ENCODE measurements at regions not wholly inside any gene's neighbourhood (a gene's known extent, or its start where the extent isn't known, plus 50 kb on each side); places are given as distances from the start of the nearest gene placed in this dataset.

- no peaks in the 10 kb centered on the region for H3K27me3 ChIP-seq (ENCODE audit: control insufficient read depth, insufficient read depth, low read length)
- H3K36me3 ChIP-seq (replicated peaks; ENCODE audit: control insufficient read depth, insufficient read depth, low read length) = no peaks in the 10 kb centered on the region
- DNase-seq = no peak
Measured at GRCh38 chr6:163913045-163913444, 498.5 kb downstream of the QKI start.

GRCh38 chr6:163906006-163906710, 491.6 kb downstream of the QKI start:
- DNase-seq = no peak
- Histone ChIP-seq H3K27me3 (ENCODE audit: control insufficient read depth, insufficient read depth, low read length) (no peaks in the 10 kb centered on the region), H3K36me3 (replicated peaks; ENCODE audit: control insufficient read depth, insufficient read depth, low read length) (no peaks in the 10 kb centered on the region), H3K4me3 (ENCODE audit: insufficient read depth, low read depth, low read length) (no peak overlapping the region)

More at GRCh38 chr6:163913045-163913444, 498.5 kb downstream of the QKI start:
- no peak overlapping the region for H3K4me3 ChIP-seq (ENCODE audit: insufficient read depth, low read depth, low read length)

GRCh38 chr6:163904186-163904585, 489.7 kb downstream of the QKI start:
- DNase-seq = no peak
- H3K36me3 ChIP-seq (replicated peaks; ENCODE audit: control insufficient read depth, insufficient read depth, low read length) = no peaks in the 10 kb centered on the region
- no peak overlapping the region for H3K4me3 ChIP-seq (ENCODE audit: insufficient read depth, low read depth, low read length)
- no peaks in the 10 kb centered on the region for H3K27me3 ChIP-seq (ENCODE audit: control insufficient read depth, insufficient read depth, low read length)

GRCh38 chr6:163903541-163903940, 489.0 kb downstream of the QKI start:
- no peak for DNase-seq
- no peak overlapping the region for H3K4me3 ChIP-seq (ENCODE audit: insufficient read depth, low read depth, low read length)
- no peaks in the 10 kb centered on the region for H3K27me3 ChIP-seq (ENCODE audit: control insufficient read depth, insufficient read depth, low read length)
- H3K36me3 ChIP-seq (replicated peaks; ENCODE audit: control insufficient read depth, insufficient read depth, low read length) = no peaks in the 10 kb centered on the region

- DNase-seq = no peak
- no peaks in the 10 kb centered on the region for H3K36me3 ChIP-seq (replicated peaks; ENCODE audit: control insufficient read depth, insufficient read depth, low read length)
- H3K27me3 ChIP-seq (ENCODE audit: control insufficient read depth, insufficient read depth, low read length) = no peaks in the 10 kb centered on the region
- H3K4me3 ChIP-seq (ENCODE audit: insufficient read depth, low read depth, low read length) = no peak overlapping the region
Measured at GRCh38 chr6:163902993-163903392, 488.5 kb downstream of the QKI start.

- DNase-seq = no peak
- H3K27me3 ChIP-seq (ENCODE audit: control insufficient read depth, insufficient read depth, low read length) = no peaks in the 10 kb centered on the region
- H3K36me3 ChIP-seq (replicated peaks; ENCODE audit: control insufficient read depth, insufficient read depth, low read length) = no peaks in the 10 kb centered on the region
- no peak overlapping the region for H3K4me3 ChIP-seq (ENCODE audit: insufficient read depth, low read depth, low read length)
Measured at GRCh38 chr6:163901681-163902080, 487.2 kb downstream of the QKI start.

- Histone ChIP-seq H3K4me3 (ENCODE audit: insufficient read depth, low read depth, low read length) (no peak overlapping the region), H3K36me3 (replicated peaks; ENCODE audit: control insufficient read depth, insufficient read depth, low read length) (no peaks in the 10 kb centered on the region), H3K27me3 (ENCODE audit: control insufficient read depth, insufficient read depth, low read length) (no peaks in the 10 kb centered on the region)
- DNase-seq = no peak
Measured at GRCh38 chr6:163900570-163900969, 486.1 kb downstream of the QKI start.

GRCh38 chr6:163897669-163898068, 483.2 kb downstream of the QKI start:
- Histone ChIP-seq H3K36me3 (replicated peaks; ENCODE audit: control insufficient read depth, insufficient read depth, low read length) (no peaks in the 10 kb centered on the region), H3K27me3 (ENCODE audit: control insufficient read depth, insufficient read depth, low read length) (no peaks in the 10 kb centered on the region), H3K4me3 (ENCODE audit: insufficient read depth, low read depth, low read length) (no peak overlapping the region)
- DNase-seq = no peak

- Histone ChIP-seq H3K36me3 (replicated peaks; ENCODE audit: control insufficient read depth, insufficient read depth, low read length) (no peaks in the 10 kb centered on the region), H3K27me3 (ENCODE audit: control insufficient read depth, insufficient read depth, low read length) (no peaks in the 10 kb centered on the region), H3K4me3 (ENCODE audit: insufficient read depth, low read depth, low read length) (no peak overlapping the region)
- no peak for DNase-seq
Measured at GRCh38 chr6:163897030-163897429, 482.5 kb downstream of the QKI start.

GRCh38 chr6:163895162-163895561, 480.6 kb downstream of the QKI start:
- no peaks in the 10 kb centered on the region for H3K36me3 ChIP-seq (replicated peaks; ENCODE audit: control insufficient read depth, insufficient read depth, low read length)
- H3K4me3 ChIP-seq (ENCODE audit: insufficient read depth, low read depth, low read length) = no peak overlapping the region
- no peaks in the 10 kb centered on the region for H3K27me3 ChIP-seq (ENCODE audit: control insufficient read depth, insufficient read depth, low read length)
- no peak for DNase-seq

- Histone ChIP-seq H3K27me3 (ENCODE audit: control insufficient read depth, insufficient read depth, low read length) (no peaks in the 10 kb centered on the region), H3K4me3 (ENCODE audit: insufficient read depth, low read depth, low read length) (no peak overlapping the region), H3K36me3 (replicated peaks; ENCODE audit: control insufficient read depth, insufficient read depth, low read length) (no peaks in the 10 kb centered on the region)
- no peak for DNase-seq
Measured at GRCh38 chr6:163893609-163894189, 479.2 kb downstream of the QKI start.

- DNase-seq = no peak
Measured at GRCh38 chr6:163892824-163893561, 478.5 kb downstream of the QKI start.

GRCh38 chr6:163889904-163890514, 475.5 kb downstream of the QKI start:
- Histone ChIP-seq H3K27me3 (ENCODE audit: control insufficient read depth, insufficient read depth, low read length) (no peaks in the 10 kb centered on the region), H3K4me3 (ENCODE audit: insufficient read depth, low read depth, low read length) (no peak overlapping the region), H3K36me3 (replicated peaks; ENCODE audit: control insufficient read depth, insufficient read depth, low read length) (no peaks in the 10 kb centered on the region)
- no peak for DNase-seq

More at GRCh38 chr6:163892824-163893561, 478.5 kb downstream of the QKI start:
- Histone ChIP-seq H3K4me3 (ENCODE audit: insufficient read depth, low read depth, low read length) (no peak overlapping the region), H3K36me3 (replicated peaks; ENCODE audit: control insufficient read depth, insufficient read depth, low read length) (no peaks in the 10 kb centered on the region), H3K27me3 (ENCODE audit: control insufficient read depth, insufficient read depth, low read length) (no peaks in the 10 kb centered on the region)

- Histone ChIP-seq H3K36me3 (replicated peaks; ENCODE audit: control insufficient read depth, insufficient read depth, low read length) (no peaks in the 10 kb centered on the region), H3K27me3 (ENCODE audit: control insufficient read depth, insufficient read depth, low read length) (no peaks in the 10 kb centered on the region), H3K4me3 (ENCODE audit: insufficient read depth, low read depth, low read length) (no peak overlapping the region)
- DNase-seq = no peak
Measured at GRCh38 chr6:163888030-163888819, 473.7 kb downstream of the QKI start.
